OCI-LY1 (cell line): ENCODE measurements at regions not wholly inside any gene's neighbourhood (a gene's known extent, or its start where the extent isn't known, plus 50 kb on each side); places are given as distances from the start of the nearest gene placed in this dataset.
A peak's percentile ranks its signal among the peaks of the same experiment; 100 is the strongest.
"Not testable (repeated sequence)": the region's sequence is repeated elsewhere in the genome, so short reads cannot be mapped to it uniquely, and the experiment has no call there.

Source experiments
- H2AFZ ChIP-seq: fragments of 200-600 bp; sonication (generic), shearing (Covaris generic); 2 replicates; pipeline ENCODE4 v1.6.0; 2014; ENCODE audit warnings: antibody characterized with exemption, mild to moderate bottlenecking, low read length
- H3F3A ChIP-seq: fragments of 200-600 bp; sonication (generic), shearing (Covaris generic); 2 replicates; pipeline ENCODE4 v1.6.0; 2014; ENCODE audit warnings: mild to moderate bottlenecking, antibody characterized with exemption, low read length, moderate library complexity; ENCODE audit not compliant: insufficient read depth
- H3K27ac ChIP-seq: fragments of 200-600 bp; sonication (generic); 2 replicates; pipeline ENCODE4 v1.5.1; 2014; ENCODE audit warnings: low read length, mixed run types, mild to moderate bottlenecking, low read depth; ENCODE audit not compliant: poor library complexity, severe bottlenecking
- H3K27me3 ChIP-seq: fragments of 200-600 bp; sonication (generic); 2 replicates; pipeline ENCODE4 v1.6.0; 2014; ENCODE audit warnings: antibody characterized with exemption, mild to moderate bottlenecking, low read length, moderate library complexity; ENCODE audit not compliant: insufficient read depth
- H3K36me3 ChIP-seq: fragments of 200-600 bp; sonication (generic); 2 replicates; pipeline ENCODE4 v1.6.1; 2014; ENCODE audit warnings: mild to moderate bottlenecking, antibody characterized with exemption, low read length, moderate library complexity, mixed read lengths; ENCODE audit not compliant: insufficient read depth
- H3K4me1 ChIP-seq: fragments of 200-600 bp; sonication (generic); 2 replicates; pipeline ENCODE4 v1.5.1; 2014; ENCODE audit warnings: mild to moderate bottlenecking, low read length, moderate library complexity; ENCODE audit not compliant: insufficient read depth, severe bottlenecking
- H3K4me2 ChIP-seq: fragments of 200-600 bp; sonication (generic), shearing (Covaris generic); 2 replicates; pipeline ENCODE4 v1.6.1; 2014; ENCODE audit warnings: low read length
- H3K4me3 ChIP-seq: fragments of 200-600 bp; sonication (generic); 2 replicates; pipeline ENCODE4 v1.5.1; 2014; ENCODE audit warnings: low read length, low read depth, mild to moderate bottlenecking, mixed read lengths; ENCODE audit not compliant: poor library complexity, severe bottlenecking
- H3K79me2 ChIP-seq: fragments of 200-600 bp; shearing (Covaris generic); 2 replicates; pipeline ENCODE4 v1.6.1; 2016; ENCODE audit warnings: mixed run types, low read length, mixed read lengths; ENCODE audit not compliant: insufficient read depth
- H3K9ac ChIP-seq: fragments of 200-600 bp; sonication (generic), shearing (Covaris generic); 2 replicates; pipeline ENCODE4 v1.6.1; 2014; ENCODE audit warnings: mild to moderate bottlenecking, low read length, mixed read lengths
- H3K9me2 ChIP-seq: fragments of 200-600 bp; sonication (generic), shearing (Covaris generic); 2 replicates; pipeline ENCODE4 v1.6.1; 2014; ENCODE audit warnings: low read depth, mild to moderate bottlenecking, low read length, mixed read lengths
- H3K9me3 ChIP-seq: fragments of 200-600 bp; shearing (Covaris generic); 2 replicates; pipeline ENCODE4 v1.6.1; 2014; ENCODE audit warnings: low read length, mixed read lengths
- H4K20me1 ChIP-seq: fragments of 200-600 bp; sonication (generic), shearing (Covaris generic); 2 replicates; pipeline ENCODE4 v1.6.0; 2016; ENCODE audit warnings: mild to moderate bottlenecking, low read length; ENCODE audit not compliant: insufficient read depth
- CTCF ChIP-seq: fragments of 200-600 bp; sonication (generic), shearing (Covaris generic); IDR thresholded peaks from 2 replicates; pipeline ENCODE4 v1.5.1; 2017; ENCODE audit warnings: mild to moderate bottlenecking, antibody characterized with exemption, low read length, moderate library complexity, mixed read lengths
- EZH2 ChIP-seq: fragments of 200-600 bp; sonication (generic), shearing (Covaris generic); IDR thresholded peaks from 2 replicates; pipeline ENCODE4 v1.8.0; 2017; ENCODE audit warnings: borderline replicate concordance, mixed run types, mild to moderate bottlenecking, antibody characterized with exemption, low read length, moderate library complexity, mixed read lengths

- Histone ChIP-seq H3K9me2 (no peaks in the 10 kb centered on the region), H2AFZ (no peak overlapping the region), H3K4me3 (no peak overlapping the region), H3K79me2 (no peaks in the 10 kb centered on the region), H3F3A (no peaks in the 10 kb centered on the region), H4K20me1 (no peaks in the 10 kb centered on the region), H3K9ac (no peak overlapping the region), H3K27me3 (no peaks in the 10 kb centered on the region), H3K27ac (no peak overlapping the region), H3K9me3 (no peaks in the 10 kb centered on the region), H3K4me1 (no peaks in the 10 kb centered on the region), H3K36me3 (no peaks in the 10 kb centered on the region), H3K4me2 (no peak overlapping the region)
- TF ChIP-seq CTCF = peak; percentile 64
- no peak for TF ChIP-seq EZH2
Observed at GRCh38 chr11:100525635-100526034, 161.5 kb upstream of the ARHGAP42 start.

- no peaks in the 10 kb centered on the region for H3K36me3 ChIP-seq
- no peaks in the 10 kb centered on the region for H3K27me3 ChIP-seq
- no peaks in the 10 kb centered on the region for H3F3A ChIP-seq
- no peaks in the 10 kb centered on the region for H3K4me1 ChIP-seq
- no peak overlapping the region for H2AFZ ChIP-seq
- no peaks in the 10 kb centered on the region for H4K20me1 ChIP-seq
- H3K79me2 ChIP-seq = no peaks in the 10 kb centered on the region
- no peaks in the 10 kb centered on the region for H3K9me2 ChIP-seq
- H3K27ac ChIP-seq = no peak overlapping the region
- H3K4me3 ChIP-seq = no peak overlapping the region
- H3K4me2 ChIP-seq = no peak overlapping the region
- H3K9me3 ChIP-seq = no peaks in the 10 kb centered on the region
- H3K9ac ChIP-seq = no peak overlapping the region
- TF ChIP-seq EZH2 (no peak), CTCF (no peak)
Observed at GRCh38 chr11:100528872-100529416, 158.1 kb upstream of the ARHGAP42 start.

GRCh38 chr11:100531290-100531689, 155.8 kb upstream of the ARHGAP42 start:
- H3K4me2 ChIP-seq, H3K4me3 ChIP-seq, H2AFZ ChIP-seq: not testable (repeated sequence)

GRCh38 chr11:100536979-100537378, 150.1 kb upstream of the ARHGAP42 start:
- Histone ChIP-seq H2AFZ (no peak overlapping the region), H4K20me1 (no peaks in the 10 kb centered on the region), H3K9me3 (no peaks in the 10 kb centered on the region), H3K4me1 (no peaks in the 10 kb centered on the region), H3K36me3 (no peaks in the 10 kb centered on the region), H3K9ac (no peak overlapping the region), H3K4me2 (no peak overlapping the region), H3K27me3 (no peaks in the 10 kb centered on the region), H3F3A (no peaks in the 10 kb centered on the region), H3K79me2 (no peaks in the 10 kb centered on the region), H3K4me3 (no peak overlapping the region), H3K9me2 (no peaks in the 10 kb centered on the region), H3K27ac (no peak overlapping the region)
- TF ChIP-seq CTCF (no peak), EZH2 (no peak)

More at GRCh38 chr11:100531290-100531689, 155.8 kb upstream of the ARHGAP42 start:
- H3K79me2 ChIP-seq, H3K4me1 ChIP-seq, H3K9me2 ChIP-seq, H3K27me3 ChIP-seq, H3F3A ChIP-seq, H3K9ac ChIP-seq, H3K9me3 ChIP-seq, H3K36me3 ChIP-seq, H3K27ac ChIP-seq, H4K20me1 ChIP-seq: not testable (repeated sequence)
